NCI-H345 treated with DMSO at 0.1 percent for 48 hours (cell line): ENCODE measurements at regions not wholly inside any gene's neighbourhood (a gene's known extent, or its start where the extent isn't known, plus 50 kb on each side); places are given as distances from the start of the nearest gene placed in this dataset.

ENCODE experiments used
- DNase-seq: peaks from one replicate; lab custom pipeline; 2025; ENCODE audit not compliant: unreplicated experiment; lab: John Stamatoyannopoulos, UW

GRCh38 chr21:39105836-39106235, 77.4 kb downstream of the PSMG1 start:
- DNase-seq, result no peak

- no peak for DNase-seq
These were observed 77.9 kb downstream of the PSMG1 start for GRCh38 chr21:39105341-39105765.

- DNase-seq, result no peak
These were observed 78.3 kb downstream of the PSMG1 start for GRCh38 chr21:39104911-39105310.

- no peak for DNase-seq
These were observed 79.6 kb downstream of the PSMG1 start for GRCh38 chr21:39103689-39104088.

GRCh38 chr21:39099859-39100258, 83.4 kb downstream of the PSMG1 start:
- DNase-seq, result no peak

- no peak for DNase-seq
These were observed 84.5 kb downstream of the PSMG1 start for GRCh38 chr21:39098696-39099200.

- no peak for DNase-seq
These were observed 85.3 kb downstream of the PSMG1 start for GRCh38 chr21:39097981-39098380.

- DNase-seq, result no peak
These were observed 85.9 kb downstream of the PSMG1 start for GRCh38 chr21:39097335-39097861.

GRCh38 chr21:39096754-39097153, 86.5 kb downstream of the PSMG1 start:
- DNase-seq, result no peak

- DNase-seq, result no peak
These were observed 87.6 kb downstream of the PSMG1 start for GRCh38 chr21:39095681-39096080.

GRCh38 chr21:39094847-39095579, 88.2 kb downstream of the PSMG1 start:
- DNase-seq, result no peak

- DNase-seq, result no peak
These were observed 89.0 kb downstream of the PSMG1 start for GRCh38 chr21:39094087-39094780.

GRCh38 chr21:39093526-39093925, 89.7 kb downstream of the PSMG1 start:
- DNase-seq, result no peak

GRCh38 chr21:39088831-39089380, 94.3 kb downstream of the PSMG1 start:
- DNase-seq, result no peak

- no peak for DNase-seq
These were observed 95.2 kb downstream of the PSMG1 start for GRCh38 chr21:39088031-39088370.

GRCh38 chr21:39087238-39088030, 95.8 kb downstream of the PSMG1 start:
- no peak for DNase-seq

GRCh38 chr21:39086547-39086946, 96.7 kb downstream of the PSMG1 start:
- DNase-seq, result no peak

GRCh38 chr21:39085843-39086405, 97.3 kb downstream of the PSMG1 start:
- DNase-seq, result no peak

GRCh38 chr21:39084979-39085729, 98.1 kb downstream of the PSMG1 start:
- no peak for DNase-seq

GRCh38 chr21:39084073-39084472, 99.2 kb downstream of the PSMG1 start:
- DNase-seq, result no peak
